ENCODE measurements at regions not wholly inside any gene's neighbourhood (a gene's known extent, or its start where the extent isn't known, plus 50 kb on each side); places are given as distances from the start of the nearest gene placed in this dataset.

- intact Hi-C loops (cut with DNase I), result no loop called here
- Histone ChIP-seq H3K36me3 (no peaks in the 10 kb centered on the region), H3K27ac (no peak overlapping the region), H3K4me3 (no peak overlapping the region), H3K4me1 (no peaks in the 10 kb centered on the region), H3K27me3 (no peaks in the 10 kb centered on the region), H3K9me3 (peaks cover 0 to 3% (median 0%) of the 10 kb centered on the region in 4 donors)
- no peak for TF ChIP-seq CTCF (IDR thresholded peaks at IDR 0.05)
- DNase-seq (no peak), ATAC-seq (no peak), FAIRE-seq (peak; percentile 99)
These were observed 1208.1 kb downstream of the LRFN5 start for GRCh38 chr14:42814817-42815216.

DNA sequence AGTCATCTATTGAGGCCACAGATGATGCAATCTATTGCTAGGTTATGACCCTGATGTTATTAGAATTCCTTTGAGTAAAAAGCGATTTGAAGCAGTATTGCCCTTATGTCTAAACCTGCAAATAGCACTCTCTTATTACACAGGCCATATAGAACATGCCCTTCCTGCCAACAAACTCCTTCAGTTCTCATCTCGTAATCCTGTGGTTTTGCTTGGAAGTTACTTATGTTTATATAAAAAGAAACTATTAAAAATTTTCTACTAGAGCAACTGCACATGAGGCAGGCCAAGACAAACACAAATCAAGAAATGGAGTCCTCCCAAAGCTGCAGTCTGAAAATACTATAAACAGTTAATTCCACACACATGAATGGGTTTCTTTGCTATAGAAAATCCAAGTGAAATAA, 1200.2 kb downstream of the LRFN5 start:
- DNase-seq (no peak), FAIRE-seq (no peak), ATAC-seq (no peak)
- Histone ChIP-seq H3K9me3 (no peaks in the 10 kb centered on the region), H3K4me1 (no peaks in the 10 kb centered on the region), H3K4me3 (no peak overlapping the region), H3K36me3 (no peaks in the 10 kb centered on the region), H3K27me3 (no peaks in the 10 kb centered on the region), H3K27ac (no peak overlapping the region)
- intact Hi-C loops (cut with DNase I), result no loop called here
- no peak for TF ChIP-seq CTCF (IDR thresholded peaks at IDR 0.05)
- WGBS, 2 donors, result 55 to 73% methylated on average over 2 of the region's 2 CpGs

DNA sequence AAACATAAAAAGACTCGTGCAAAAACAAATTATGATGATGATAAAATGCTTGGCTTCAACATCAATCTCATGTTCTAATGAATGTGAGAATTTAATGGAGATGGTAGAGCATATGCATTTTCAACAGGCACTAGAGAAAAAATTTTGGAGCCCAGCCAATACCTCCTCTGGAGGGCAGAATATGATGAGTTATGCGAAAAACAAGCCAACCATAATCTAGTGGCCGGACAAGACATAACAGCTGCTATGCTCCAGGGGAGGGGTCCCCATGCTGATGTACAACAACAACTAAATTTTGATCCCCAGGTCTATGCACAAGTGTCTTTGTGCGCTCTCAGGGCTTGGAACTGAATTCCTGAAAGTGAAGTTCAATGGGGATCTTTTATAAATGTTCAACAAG, 1197.5 kb downstream of the LRFN5 start:
- TF ChIP-seq CTCF (IDR thresholded peaks at IDR 0.05), result no peak
- ATAC-seq (no peak), DNase-seq (no peak), FAIRE-seq (no peak)
- Histone ChIP-seq H3K4me1 (no peaks in the 10 kb centered on the region), H3K9me3 (no peaks in the 10 kb centered on the region), H3K27me3 (no peaks in the 10 kb centered on the region), H3K4me3 (no peak overlapping the region), H3K36me3 (no peaks in the 10 kb centered on the region), H3K27ac (no peak overlapping the region)
- intact Hi-C loops (cut with DNase I), result no loop called here
- whole genome bisulfite sequencing, 2 donors, result 75 to 76% methylated on average over 4 of the region's 4 CpGs

DNA sequence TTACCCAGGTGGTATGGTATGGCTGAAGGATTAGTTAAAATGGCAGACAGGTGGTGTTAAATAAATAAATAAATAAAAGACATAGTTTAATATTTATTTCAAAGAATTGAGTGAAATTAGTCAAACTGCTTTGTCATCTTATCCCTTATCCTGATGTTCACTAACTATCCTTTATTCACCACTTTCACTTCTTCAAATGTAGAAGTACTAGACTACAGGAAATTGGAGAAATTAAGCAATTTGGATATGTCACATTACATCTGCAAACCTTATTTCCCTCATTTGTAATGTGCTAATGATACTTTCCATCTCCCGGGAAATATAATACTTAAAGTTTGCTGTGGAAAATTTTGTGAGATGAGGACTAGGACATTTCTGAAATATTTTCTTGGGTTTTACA, 1195.7 kb downstream of the LRFN5 start:
- intact Hi-C loops (cut with DNase I), result no loop called here
- Histone ChIP-seq H3K4me3 (no peak overlapping the region), H3K36me3 (no peaks in the 10 kb centered on the region), H3K4me1 (no peaks in the 10 kb centered on the region), H3K27me3 (no peaks in the 10 kb centered on the region), H3K27ac (no peak overlapping the region), H3K9me3 (no peaks in the 10 kb centered on the region)
- no peak for TF ChIP-seq CTCF (IDR thresholded peaks at IDR 0.05)
- FAIRE-seq (no peak), DNase-seq (no peak), ATAC-seq (no peak)
- 91 to 97% methylated on average over 1 of the region's 1 CpG for WGBS, 2 donors

DNA sequence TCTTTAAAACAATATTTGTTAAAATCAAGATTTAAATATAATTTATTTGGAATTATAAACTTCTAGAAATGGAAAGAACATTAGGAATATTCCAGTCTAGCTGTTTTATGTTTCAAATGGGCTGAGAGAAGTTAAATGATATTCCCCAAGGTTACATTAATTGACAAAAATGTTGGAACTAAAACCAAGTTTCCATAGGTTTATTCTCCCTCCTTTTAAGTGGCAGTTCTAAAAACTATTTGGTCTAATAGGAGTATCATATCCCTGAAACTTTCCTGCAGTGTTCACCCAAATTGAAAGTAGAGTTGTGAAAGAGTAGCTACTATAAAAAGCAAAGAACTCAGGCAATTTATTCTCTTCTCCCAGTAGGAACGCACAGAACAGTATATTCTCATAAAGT, 1185.5 kb downstream of the LRFN5 start:
- ATAC-seq, result no peak
- intact Hi-C loops (cut with DNase I), result no loop called here
- no peaks in the 10 kb centered on the region for H3K36me3 ChIP-seq

More for the DNA sequence above, 1185.5 kb downstream of the LRFN5 start:
- Histone ChIP-seq H3K27me3 (no peaks in the 10 kb centered on the region), H3K4me1 (no peaks in the 10 kb centered on the region), H3K9me3 (no peaks in the 10 kb centered on the region), H3K27ac (no peak overlapping the region), H3K4me3 (no peak overlapping the region)
- no peak for FAIRE-seq
- no peak for DNase-seq
- TF ChIP-seq CTCF (IDR thresholded peaks at IDR 0.05), result no peak
- 58 to 69% methylated on average over 1 of the region's 1 CpG for WGBS, 2 donors

Measured in pancreas (tissue), 10 donors.